K562 (cell line): ENCODE measurements at regions not wholly inside any gene's neighbourhood (a gene's known extent, or its start where the extent isn't known, plus 50 kb on each side); places are given as distances from the start of the nearest gene placed in this dataset.

Source experiments
- ATAC-seq: fragments of 200-7000 bp; cut with Tn5 transposase; 3 replicates; pipeline ENCODE4 v1.9.1; 2020; ENCODE audit warnings: moderate library complexity
- BruUV-seq: library from RNA; stranded (reverse); fragments of 400-500 nt; replicated peaks from 2 replicates; lab custom pipeline; 2021; lab: Mats Ljungman, UMichigan
- CTCF ChIA-PET: fragments of 300-600 bp; formaldehyde crosslinking; extraction: SDS; loops from one replicate; lab custom pipeline; 2021; ENCODE audit warnings: low intra/inter-chr PET ratio; lab: Yijun Ruan, JAX
- POLR2A ChIA-PET: fragments of 300-600, 350-650 bp; sonication (Branson Sonifier 250); formaldehyde crosslinking; extraction: SDS; loops from one replicate; lab custom pipeline; 2021; ENCODE audit warnings: antibody characterized with exemption, inconsistent platforms; lab: Yijun Ruan, JAX
- DNase-seq, 4 experiments: peaks; one replicate each; pipeline versions ENCODE4 v3.0.0 to v3.0.0-alpha.2; 2011 to 2018; ENCODE audit warnings: low spot score in 3 of 4, mixed read lengths in 3 of 4; ENCODE audit errors: extremely low read depth in 1 of 4
- FAIRE-seq: peaks from 2 replicates; lab custom pipeline; 2011; peaks lifted over from hg19 to GRCh38; lab: Jason Lieb, UNC
- H2AFZ ChIP-seq: 2 replicates; pipeline ENCODE4 v1.6.0; 2011; ENCODE audit warnings: low read depth, low read length, control low read depth, inconsistent platforms
- H3K27ac ChIP-seq: fragments of 200-600 bp; 3 replicates; pipeline ENCODE4 v1.8.0; 2011; ENCODE audit warnings: low read depth, mild to moderate bottlenecking, control low read depth, inconsistent platforms, low read length, moderate library complexity, mixed read lengths; ENCODE audit errors: extremely low read depth
- H3K27me3 ChIP-seq, 2 experiments: fragments of 300-600 bp in 1 of 2; 2 replicates in 1 of 2; 3 replicates in 1 of 2; pipeline versions ENCODE4 v1.6.0 to v1.8.0; 2011; ENCODE audit warnings: inconsistent platforms in 2 of 2, low read length in 2 of 2, mild to moderate bottlenecking in 1 of 2, mixed read lengths in 1 of 2, moderate library complexity in 1 of 2; ENCODE audit not compliant: control insufficient read depth in 2 of 2, insufficient read depth in 2 of 2
- H3K36me3 ChIP-seq: fragments of 300-600 bp; 3 replicates; pipeline ENCODE4 v1.8.0; 2011; ENCODE audit warnings: mild to moderate bottlenecking, low read length, inconsistent platforms; ENCODE audit not compliant: control insufficient read depth, insufficient read depth
- H3K4me1 ChIP-seq, 2 experiments: fragments of 200-600 bp in 1 of 2; replicated peaks in 1 of 2; 2 replicates in 1 of 2; 3 replicates in 1 of 2; pipeline versions ENCODE4 v1.5.1 to v1.8.0; 2011; ENCODE audit warnings: inconsistent platforms in 2 of 2, low read length in 2 of 2, mild to moderate bottlenecking in 1 of 2, mixed read lengths in 1 of 2, moderate library complexity in 1 of 2; ENCODE audit not compliant: control insufficient read depth in 2 of 2, insufficient read depth in 2 of 2
- H3K4me2 ChIP-seq: 2 replicates; pipeline ENCODE4 v1.6.1; 2011; ENCODE audit warnings: low read length, control low read depth, inconsistent platforms, mixed read lengths; ENCODE audit not compliant: insufficient read depth
- H3K4me3 ChIP-seq: fragments of 200-600 bp; sonication (generic), shearing (Covaris generic); 2 replicates; pipeline ENCODE4 v1.5.1; 2016; ENCODE audit warnings: control low read depth, inconsistent platforms
- H3K79me2 ChIP-seq: fragments of 200-600 bp; 3 replicates; pipeline ENCODE4 v1.8.0; 2011; ENCODE audit warnings: low read length, inconsistent platforms; ENCODE audit not compliant: control insufficient read depth, insufficient read depth
- H3K9ac ChIP-seq, 2 experiments: 2 replicates each; pipeline versions ENCODE4 v1.6.0 to v1.6.1; 2011; ENCODE audit warnings: low read depth in 2 of 2, low read length in 2 of 2, control low read depth in 1 of 2, inconsistent platforms in 1 of 2, mild to moderate bottlenecking in 1 of 2, mixed read lengths in 1 of 2; ENCODE audit not compliant: insufficient read depth in 1 of 2
- H3K9me1 ChIP-seq: one replicate; pipeline ENCODE4 v1.6.0; 2011; ENCODE audit warnings: inconsistent platforms, mild to moderate bottlenecking, low read length, moderate library complexity; ENCODE audit not compliant: control insufficient read depth, insufficient read depth
- H3K9me3 ChIP-seq: replicated peaks from 2 replicates; pipeline ENCODE4 v1.5.1; 2011; ENCODE audit warnings: low read depth, low read length, inconsistent platforms; ENCODE audit not compliant: control insufficient read depth, insufficient read depth
- H4K20me1 ChIP-seq: replicated peaks from 2 replicates; pipeline ENCODE4 v1.6.1; 2011; ENCODE audit warnings: low read length, inconsistent platforms, mixed read lengths; ENCODE audit not compliant: control insufficient read depth, insufficient read depth
- ARNT ChIP-seq, 2 experiments: fragments of 450-650 bp; IDR thresholded peaks; 2 replicates each; pipeline ENCODE4 v1.6.1; 2016; ENCODE audit warnings: mild to moderate bottlenecking in 1 of 2
- ASH1L ChIP-seq: fragments of 450-650 bp; IDR thresholded peaks from 2 replicates; pipeline ENCODE4 v1.6.1; 2018; ENCODE audit warnings: borderline replicate concordance, mild to moderate bottlenecking, low read depth; ENCODE audit not compliant: partially characterized antibody
- CC2D1A ChIP-seq: fragments of 450-650 bp; IDR thresholded peaks from 2 replicates; pipeline ENCODE4 v1.6.1; 2017; ENCODE audit warnings: mild to moderate bottlenecking
- ELF2 ChIP-seq: fragments of 250-450 bp; sonication (Bioruptor Pico); IDR thresholded peaks from 2 replicates; pipeline ENCODE4 v1.5.0; 2021; ENCODE audit warnings: mild to moderate bottlenecking
- ETS2 ChIP-seq: IDR thresholded peaks from 2 replicates; pipeline ENCODE4 v1.6.1; 2016; ENCODE audit warnings: borderline replicate concordance, missing genetic modification characterization, mild to moderate bottlenecking, moderate library complexity, missing compliant biosample characterization; ENCODE audit not compliant: poor library complexity, severe bottlenecking
- FOXA3 ChIP-seq, 2 experiments: fragments of 450-650 bp in 1 of 2; sonication (generic) in 1 of 2; formaldehyde crosslinking; IDR thresholded peaks in 1 of 2; conservative IDR thresholded peaks in 1 of 2; 2 replicates each; pipeline versions ENCODE4 v1.4.0 to v1.8.0; 2020 to 2022; ENCODE audit warnings: mild to moderate bottlenecking in 2 of 2, missing genetic modification reagents in 1 of 2
- HDGF ChIP-seq: fragments of 450-650 bp; IDR thresholded peaks from 2 replicates; pipeline ENCODE4 v1.6.1; 2016
- HEY1 ChIP-seq: fragments of 250-450 bp; sonication (Bioruptor Pico); IDR thresholded peaks from 2 replicates; pipeline ENCODE4 v1.5.0; 2020; ENCODE audit warnings: mild to moderate bottlenecking, moderate library complexity, borderline replicate concordance
- KDM2B ChIP-seq: fragments of 250-450 bp; sonication (Bioruptor Pico); IDR thresholded peaks from 2 replicates; pipeline ENCODE4 v1.8.0; 2021; ENCODE audit warnings: mild to moderate bottlenecking, moderate library complexity
- MCM7 ChIP-seq, 2 experiments: fragments of 450-650 bp; IDR thresholded peaks; 2 replicates each; pipeline ENCODE4 v1.6.1; 2016 to 2018
- MNT ChIP-seq, 2 experiments: fragments of 450-650 bp; conservative IDR thresholded peaks; 2 replicates each; pipeline ENCODE4 v1.6.1; 2017; ENCODE audit warnings: mild to moderate bottlenecking in 2 of 2, moderate library complexity in 2 of 2
- MXI1 ChIP-seq: IDR thresholded peaks from 2 replicates; pipeline ENCODE4 v1.6.1; 2011; ENCODE audit warnings: low read depth, mild to moderate bottlenecking, improper control_type of control experiment, low read length
- NFXL1 ChIP-seq: fragments of 450-650 bp; formaldehyde crosslinking; IDR thresholded peaks from 2 replicates; pipeline ENCODE4 v1.4.0; 2021; ENCODE audit warnings: mild to moderate bottlenecking
- POLR2B ChIP-seq: fragments of 450-650 bp; IDR thresholded peaks from 2 replicates; pipeline ENCODE4 v1.6.1; 2018; ENCODE audit warnings: low read depth; ENCODE audit not compliant: partially characterized antibody
- PRMT5 ChIP-seq: sonication (generic); formaldehyde crosslinking; IDR thresholded peaks from 2 replicates; pipeline ENCODE4 v1.5.0; 2020; ENCODE audit warnings: missing genetic modification reagents
- PTRF ChIP-seq: fragments of 450-650 bp; IDR thresholded peaks from 2 replicates; pipeline ENCODE4 v1.6.1; 2016; ENCODE audit warnings: mild to moderate bottlenecking, missing genetic modification characterization, missing compliant biosample characterization
- SMARCE1 ChIP-seq: fragments of 450-650 bp; IDR thresholded peaks from 2 replicates; pipeline ENCODE4 v1.7.1; 2016; ENCODE audit warnings: mild to moderate bottlenecking
- ZBTB2 ChIP-seq: fragments of 450-650 bp; IDR thresholded peaks from 2 replicates; pipeline ENCODE4 v1.6.1; 2016; ENCODE audit warnings: antibody characterized with exemption
- ZNF134 ChIP-seq: fragments of 250-450 bp; sonication (Bioruptor Pico); conservative IDR thresholded peaks from 2 replicates; pipeline ENCODE4 v1.4.0; 2020
- WGBS: fragments of 100-300 bp; shearing (Covaris generic); methylation state at CpG from one replicate; pipeline ENCODE4 v1.1.6; 2016; ENCODE audit warnings: low coverage, mixed read lengths; ENCODE audit not compliant: insufficient coverage; ENCODE audit errors: missing lambda C conversion rate; 5-methylcytosine and 5-hydroxymethylcytosine counted together
- in situ Hi-C: fragments of 300-500 bp; cut with MboI; formaldehyde crosslinking; loops from 4 replicates; pipeline ENCODE4 v1.15.0; 2018; ENCODE audit warnings: inconsistent platforms, mixed read lengths
- intact Hi-C: fragments of 100-400 bp; cut with micrococcal nuclease; formaldehyde crosslinking; loops from 2 replicates; pipeline ENCODE4 v1.14.2; 2022

- CTCF ChIA-PET, result no interaction called here
- TF ChIP-seq NFXL1 (CRISPR knock-in tag) (no peak), CC2D1A (no peak), HEY1 (no peak), ASH1L (no peak), MCM7 (IDR thresholded peaks at IDR 0.05) (no peak), KDM2B (CRISPR knock-in tag) (no peak), MNT (conservative IDR thresholded peaks at IDR 0.05) (no peak), ZBTB2 (no peak), PTRF (tag) (no peak), ARNT (IDR thresholded peaks at IDR 0.05) (no peak), ELF2 (CRISPR knock-in tag) (no peak), FOXA3 (CRISPR knock-in tag; conservative IDR thresholded peaks at IDR 0.05 in 1 of 2, IDR thresholded peaks at IDR 0.05 in 1 of 2) (no peak), SMARCE1 (no peak), HDGF (no peak), PRMT5 (CRISPR knock-in tag) (no peak), POLR2B (no peak), ZNF134 (CRISPR knock-in tag) (no peak), MXI1 (no peak), ETS2 (no peak)
- TF ChIP-seq, all 486 proteins: peak for 0
- FAIRE-seq (no peak), ATAC-seq (no peak), DNase-seq (no peak)
- Histone ChIP-seq H3K4me3 (no peak overlapping the region), H3K4me2 (no peak overlapping the region), H3K36me3 (no peaks in the 10 kb centered on the region), H3K9me3 (no peaks in the 10 kb centered on the region), H3K27me3 (no peaks in the 10 kb centered on the region), H3K9me1 (no peaks in the 10 kb centered on the region), H3K4me1 (no peaks in the 10 kb centered on the region), H3K9ac (no peak overlapping the region), H2AFZ (no peak overlapping the region), H3K27ac (no peak overlapping the region), H3K79me2 (no peaks in the 10 kb centered on the region), H4K20me1 (no peaks in the 10 kb centered on the region)
- in situ Hi-C loops (no loop called here), intact Hi-C loops (no loop called here)
- no TSS peak for BruUV-seq
- POLR2A ChIA-PET, result no interaction called here
- no CpG with 5 or more reads among the region's 1 CpG for WGBS
These were observed 408.5 kb upstream of the PCDH20 start for GRCh38 chr13:61824168-61824567.
